Muscle of leg (tissue), 3 donors: ENCODE measurements at regions not wholly inside any gene's neighbourhood (a gene's known extent, or its start where the extent isn't known, plus 50 kb on each side); places are given as distances from the start of the nearest gene placed in this dataset.
A peak's percentile ranks its signal among the peaks of the same experiment; 100 is the strongest.
"Not testable (repeated sequence)": the region's sequence is repeated elsewhere in the genome, so short reads cannot be mapped to it uniquely, and the experiment has no call there.

Source experiments
- DNase-seq: peaks from one replicate; pipeline ENCODE4 v3.0.0; 2013
- H3K27ac ChIP-seq: one replicate; pipeline ENCODE4 v1.5.1; 2013; ENCODE audit warnings: mild to moderate bottlenecking, low read length, control low read depth
- H3K27me3 ChIP-seq: one replicate; pipeline ENCODE4 v1.6.1; 2013; ENCODE audit warnings: low read length; ENCODE audit not compliant: control insufficient read depth, insufficient read depth
- H3K36me3 ChIP-seq: one replicate; pipeline ENCODE4 v1.6.1; 2013; ENCODE audit warnings: low read length; ENCODE audit not compliant: control insufficient read depth, insufficient read depth
- H3K4me1 ChIP-seq: one replicate; pipeline ENCODE4 v1.6.1; 2013; ENCODE audit warnings: low read length; ENCODE audit not compliant: control insufficient read depth, insufficient read depth
- H3K4me3 ChIP-seq: one replicate; pipeline ENCODE4 v1.5.1; 2013; ENCODE audit warnings: low read length, control low read depth
- H3K9me3 ChIP-seq: replicated peaks from 2 replicates; pipeline ENCODE4 v1.6.1; 2013; ENCODE audit warnings: low read depth, low read length; ENCODE audit not compliant: control insufficient read depth
- WGBS: methylation state at CpG from one replicate; pipeline ENCODE4 v1.1.5; 2013; ENCODE audit warnings: missing lambda C conversion rate; ENCODE audit not compliant: insufficient coverage; 5-methylcytosine and 5-hydroxymethylcytosine counted together

DNA sequence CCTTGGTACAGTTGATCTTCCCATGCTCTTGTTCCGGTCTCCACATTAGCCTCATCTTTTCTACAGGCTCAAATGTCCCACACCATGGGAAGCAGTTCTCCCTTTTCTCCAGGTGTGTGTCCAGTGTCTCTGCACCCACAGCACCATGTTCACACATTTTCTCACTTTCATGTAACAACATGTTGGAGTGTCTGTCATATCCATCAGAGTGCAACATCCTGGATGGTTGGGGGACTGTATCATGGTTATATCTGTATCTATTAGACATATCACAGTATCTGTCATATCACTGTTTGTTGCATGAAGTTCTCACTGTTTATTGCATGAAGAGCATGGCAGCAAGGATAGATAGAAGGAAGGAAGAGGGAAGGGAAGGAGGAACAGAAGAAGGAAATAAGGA, 635.6 kb downstream of the EPM2A start:
- 86% methylated on average over 1 of the region's 1 CpG for WGBS
- DNase-seq = no peak
- H3K27me3 ChIP-seq = no peaks in the 10 kb centered on the region

DNA sequence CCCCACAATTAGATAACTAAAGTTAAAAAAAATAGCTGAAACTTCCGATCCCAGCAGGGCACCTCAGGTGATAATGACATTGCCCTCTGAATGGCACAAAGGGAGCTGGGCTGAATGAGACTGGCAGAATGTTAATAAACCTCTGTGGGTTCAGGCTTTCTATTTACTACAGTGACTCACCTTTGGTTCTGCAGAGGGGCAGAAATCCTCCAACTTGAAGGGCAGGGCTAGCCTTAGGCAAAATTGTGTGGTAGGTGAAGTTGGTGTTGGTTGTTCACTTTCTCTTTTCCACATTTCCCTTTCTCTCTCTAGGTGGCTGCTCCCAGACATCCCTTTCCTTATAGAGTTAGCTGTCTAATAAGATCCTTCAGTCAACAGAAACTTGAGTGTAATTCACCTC, 625.2 kb downstream of the EPM2A start:
- no peaks in the 10 kb centered on the region for H3K9me3 ChIP-seq
- H3K27ac ChIP-seq = no peak overlapping the region
- no CpG with 5 or more reads among the region's 1 CpG for WGBS
- H3K4me3 ChIP-seq = no peak overlapping the region
- no peaks in the 10 kb centered on the region for H3K36me3 ChIP-seq
- H3K27me3 ChIP-seq = no peaks in the 10 kb centered on the region
- no peaks in the 10 kb centered on the region for H3K4me1 ChIP-seq
- DNase-seq = no peak

More for the DNA sequence above, 635.6 kb downstream of the EPM2A start:
- no peaks in the 10 kb centered on the region for H3K36me3 ChIP-seq
- no peaks in the 10 kb centered on the region for H3K4me1 ChIP-seq
- no peak overlapping the region for H3K27ac ChIP-seq
- no peak overlapping the region for H3K4me3 ChIP-seq
- peaks cover 4% of the 10 kb centered on the region for H3K9me3 ChIP-seq

DNA sequence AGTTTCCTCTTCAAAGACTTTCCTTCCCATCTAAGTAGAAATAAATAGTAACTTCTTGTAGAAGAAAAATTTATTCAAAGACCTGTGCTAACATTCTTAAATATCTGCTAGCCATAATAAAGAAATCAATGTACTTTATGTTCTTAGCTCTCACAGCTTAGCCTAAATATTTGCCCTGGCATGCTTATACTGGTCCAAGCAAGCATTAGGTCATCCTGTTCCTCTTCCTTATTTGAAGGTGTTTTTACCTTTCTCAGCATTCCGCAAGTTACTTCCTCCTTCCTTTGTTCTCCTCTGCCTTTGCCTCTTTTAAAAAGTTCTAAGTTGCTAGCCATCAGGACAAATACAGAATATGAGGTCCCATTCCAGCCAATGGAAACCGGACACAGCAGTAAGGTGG, 623.9 kb downstream of the EPM2A start:
- H3K4me1 ChIP-seq, DNase-seq, H3K36me3 ChIP-seq, H3K27ac ChIP-seq, H3K4me3 ChIP-seq, H3K27me3 ChIP-seq, H3K9me3 ChIP-seq: not testable (repeated sequence)
- 94% methylated on average over 2 of the region's 2 CpGs for WGBS

DNA sequence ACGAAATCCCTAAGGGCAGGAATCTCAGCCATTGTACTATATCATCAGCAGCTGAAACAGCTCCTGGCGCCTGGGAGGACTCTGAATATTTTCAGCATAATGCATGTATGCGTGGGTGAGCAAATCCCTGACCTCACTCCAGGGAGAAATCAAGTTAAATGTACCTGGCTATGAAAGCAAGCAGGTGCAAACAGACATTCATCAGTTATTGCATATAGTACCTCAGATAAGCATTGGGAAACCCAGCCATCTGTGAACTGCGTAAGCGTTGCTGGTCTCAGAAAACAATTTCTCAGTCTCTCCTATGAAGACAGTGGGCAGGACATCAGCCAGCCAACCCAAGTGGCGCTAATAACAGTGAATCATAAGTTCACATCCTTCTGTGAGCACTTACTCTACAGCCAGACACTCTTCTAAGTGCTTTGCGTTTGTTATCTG, 622.6 kb downstream of the EPM2A start:
- Histone ChIP-seq H3K4me3 (no peak overlapping the region), H3K27ac (no peak overlapping the region), H3K4me1 (no peaks in the 10 kb centered on the region), H3K36me3 (no peaks in the 10 kb centered on the region), H3K27me3 (no peaks in the 10 kb centered on the region), H3K9me3 (no peaks in the 10 kb centered on the region)
- 48% methylated on average over 4 of the region's 7 CpGs for WGBS
- DNase-seq = peak; percentile 73

DNA sequence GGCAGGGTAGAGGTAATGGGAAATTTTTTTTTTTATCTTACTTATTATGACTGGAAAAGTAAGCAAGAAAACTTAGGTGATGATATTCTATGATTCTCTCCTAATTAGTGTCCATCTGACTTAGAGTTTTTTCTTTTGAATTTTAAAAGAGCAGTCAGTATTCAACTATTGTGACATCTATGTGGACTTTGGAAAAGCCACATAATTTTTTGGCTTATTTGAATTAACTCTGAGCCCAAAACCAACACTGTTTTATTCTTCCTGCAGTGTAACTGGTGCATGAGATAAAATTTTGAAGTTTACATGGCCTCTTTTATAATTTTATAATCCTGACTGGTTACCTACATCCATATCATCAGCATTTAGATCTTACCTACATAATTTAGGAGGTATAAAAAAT, 619.7 kb downstream of the EPM2A start:
- Histone ChIP-seq H3K27ac (no peak overlapping the region), H3K27me3 (no peaks in the 10 kb centered on the region), H3K9me3 (no peaks in the 10 kb centered on the region), H3K36me3 (no peaks in the 10 kb centered on the region), H3K4me1 (no peaks in the 10 kb centered on the region), H3K4me3 (no peak overlapping the region)
- no peak for DNase-seq

DNA sequence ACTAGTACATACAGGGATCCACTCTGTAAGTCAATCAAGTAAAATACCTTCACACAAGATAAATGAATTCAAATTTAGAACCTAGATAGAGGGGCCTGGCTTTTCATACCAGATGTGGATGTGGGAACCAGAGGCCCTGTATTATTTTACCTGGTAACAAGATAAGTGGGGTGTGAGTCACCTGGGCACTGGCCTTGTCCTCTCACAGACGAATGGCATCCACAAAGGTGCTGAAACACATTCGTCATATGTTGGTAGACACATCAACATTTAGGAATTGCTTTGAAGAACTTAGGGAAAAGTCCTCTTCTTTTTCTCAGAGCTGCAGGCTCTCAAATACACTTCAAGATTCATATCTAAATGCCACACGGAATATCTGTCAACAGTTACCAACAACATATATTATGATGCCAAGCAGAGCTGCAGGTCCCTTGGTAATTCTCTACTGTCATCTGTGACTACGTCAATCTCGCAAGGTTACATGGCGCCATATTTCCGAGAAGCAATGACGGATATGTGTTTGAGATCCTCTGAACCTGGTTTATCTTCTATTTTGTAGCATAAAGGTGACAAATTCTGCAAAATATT, 618.6 kb downstream of the EPM2A start:
- Histone ChIP-seq H3K36me3 (no peaks in the 10 kb centered on the region), H3K4me3 (no peak overlapping the region), H3K9me3 (no peaks in the 10 kb centered on the region), H3K27ac (no peak overlapping the region), H3K4me1 (no peaks in the 10 kb centered on the region), H3K27me3 (no peaks in the 10 kb centered on the region)
- DNase-seq = no peak
- WGBS = 87% methylated on average over 5 of the region's 8 CpGs

DNA sequence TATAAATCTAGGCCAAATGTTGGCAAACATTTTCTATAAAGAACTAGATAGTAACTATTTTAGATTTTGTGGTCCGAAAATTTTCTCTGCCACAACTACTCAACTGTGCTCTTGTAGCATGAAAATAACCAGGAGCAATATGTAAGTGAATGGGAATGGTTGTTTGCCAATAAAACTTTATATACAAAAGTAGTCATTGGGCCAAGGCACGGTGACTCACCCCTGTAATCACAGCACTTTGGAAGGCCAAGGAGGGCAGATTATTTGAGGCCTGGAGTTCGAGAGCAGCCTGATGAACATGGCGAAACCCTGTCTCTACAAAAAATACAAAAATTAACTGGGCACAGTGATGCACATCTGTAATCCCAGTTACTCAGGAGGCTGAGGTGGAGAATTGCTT, 617.1 kb downstream of the EPM2A start:
- no peak for DNase-seq
- H3K4me1 ChIP-seq = no peaks in the 10 kb centered on the region
- H3K9me3 ChIP-seq = no peaks in the 10 kb centered on the region
- no CpG with 5 or more reads among the region's 4 CpGs for WGBS
- no peaks in the 10 kb centered on the region for H3K36me3 ChIP-seq
- no peak overlapping the region for H3K27ac ChIP-seq
- no peaks in the 10 kb centered on the region for H3K27me3 ChIP-seq
- H3K4me3 ChIP-seq = no peak overlapping the region

DNA sequence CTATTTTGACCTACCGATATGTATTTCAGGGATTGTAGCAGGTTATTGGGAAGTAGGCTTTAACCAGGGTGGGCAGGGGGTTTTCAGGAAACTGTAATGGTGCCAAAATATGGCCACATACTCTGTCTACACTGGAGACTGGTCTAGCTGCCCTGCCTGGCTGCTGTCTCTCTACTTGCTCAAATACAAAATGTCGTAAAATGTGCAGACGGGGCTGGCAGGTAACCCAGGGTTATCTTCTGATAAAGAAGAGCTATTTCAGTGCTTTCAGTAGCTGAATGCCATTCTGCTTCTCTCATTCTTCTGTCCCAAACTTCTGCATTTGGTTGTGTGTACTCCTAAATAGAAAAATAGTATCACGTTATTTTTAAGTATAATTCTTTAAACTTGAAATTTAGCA, 616.2 kb downstream of the EPM2A start:
- no peak for DNase-seq
- H3K36me3 ChIP-seq = no peaks in the 10 kb centered on the region
- H3K27me3 ChIP-seq = no peaks in the 10 kb centered on the region
- H3K4me3 ChIP-seq = no peak overlapping the region
- H3K9me3 ChIP-seq = no peaks in the 10 kb centered on the region
- no peak overlapping the region for H3K27ac ChIP-seq
- WGBS = no CpG with 5 or more reads among the region's 4 CpGs
- H3K4me1 ChIP-seq = no peaks in the 10 kb centered on the region

DNA sequence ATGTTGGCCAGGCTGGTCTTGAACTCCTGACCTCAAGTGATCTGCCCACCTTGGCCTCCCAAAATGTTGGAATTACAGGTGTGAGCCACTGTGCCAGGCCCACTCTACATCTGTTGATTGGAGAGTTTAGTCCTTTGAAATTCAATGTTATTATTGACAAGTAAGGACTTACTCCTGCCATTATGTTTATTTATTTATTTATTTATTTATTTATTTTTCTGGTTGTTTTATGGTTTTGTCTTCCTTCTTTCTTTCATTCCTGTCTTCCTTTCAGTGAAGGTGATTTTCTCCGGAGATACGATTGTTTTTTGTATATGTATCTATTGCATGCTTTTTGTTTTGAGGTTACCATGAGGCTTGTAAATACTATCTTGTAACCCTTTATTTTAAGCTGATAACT, 602.6 kb downstream of the EPM2A start:
- WGBS = no CpG with 5 or more reads among the region's 2 CpGs
- no peak overlapping the region for H3K27ac ChIP-seq
- H3K9me3 ChIP-seq = no peaks in the 10 kb centered on the region
- no peak overlapping the region for H3K4me3 ChIP-seq
- H3K4me1 ChIP-seq = no peaks in the 10 kb centered on the region
- no peak for DNase-seq
- H3K27me3 ChIP-seq = no peaks in the 10 kb centered on the region
- no peaks in the 10 kb centered on the region for H3K36me3 ChIP-seq

DNA sequence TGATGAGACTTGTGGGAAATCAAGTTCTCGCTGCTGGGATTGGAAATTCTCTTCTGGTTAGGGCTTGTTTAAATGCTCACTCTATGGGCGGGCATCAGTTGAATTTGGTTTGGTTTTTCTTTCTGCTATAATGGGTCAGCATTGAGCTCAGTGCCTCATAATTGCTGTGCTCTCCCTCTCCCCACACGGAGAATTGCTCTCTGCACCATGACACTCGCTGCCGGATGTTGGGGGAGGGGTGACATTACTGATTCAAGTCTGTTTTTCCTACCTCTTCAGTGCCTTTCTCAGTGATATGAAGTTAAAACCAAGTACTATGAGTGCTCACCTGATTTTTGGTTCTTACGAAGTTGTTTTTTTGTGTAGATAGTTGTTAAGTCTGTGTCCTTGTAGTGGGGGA, 599.6 kb downstream of the EPM2A start:
- no CpG with 5 or more reads among the region's 6 CpGs for WGBS
- no peaks in the 10 kb centered on the region for H3K4me1 ChIP-seq
- no peak overlapping the region for H3K4me3 ChIP-seq
- no peak for DNase-seq
- H3K27me3 ChIP-seq = no peaks in the 10 kb centered on the region
- H3K27ac ChIP-seq = no peak overlapping the region
- no peaks in the 10 kb centered on the region for H3K36me3 ChIP-seq
- H3K9me3 ChIP-seq = no peaks in the 10 kb centered on the region

DNA sequence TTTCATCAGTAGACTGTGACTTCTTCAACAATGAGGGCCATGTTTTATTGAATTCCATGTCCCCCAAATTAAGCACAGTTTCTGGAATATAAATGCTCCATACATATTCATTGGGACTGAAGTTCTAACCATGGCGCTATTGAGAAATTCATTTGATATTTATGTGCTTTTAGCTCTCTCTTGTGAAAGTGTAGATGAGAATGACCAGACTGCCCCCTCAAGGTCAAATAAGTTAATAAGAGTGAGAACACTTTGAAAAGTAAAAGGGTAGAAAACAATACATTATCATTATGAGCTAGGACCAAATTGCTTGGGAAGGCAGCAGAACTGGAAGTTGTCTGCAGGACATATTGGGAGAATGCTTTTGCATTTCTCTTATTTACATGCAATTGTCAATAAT, 597.9 kb downstream of the EPM2A start:
- no peaks in the 10 kb centered on the region for H3K4me1 ChIP-seq
- DNase-seq = no peak
- WGBS = no CpG with 5 or more reads among the region's 1 CpG
- no peaks in the 10 kb centered on the region for H3K9me3 ChIP-seq
- no peak overlapping the region for H3K4me3 ChIP-seq
- no peak overlapping the region for H3K27ac ChIP-seq
- H3K36me3 ChIP-seq = no peaks in the 10 kb centered on the region
- no peaks in the 10 kb centered on the region for H3K27me3 ChIP-seq
